ENCODE measurements at regions not wholly inside any gene's neighbourhood (a gene's known extent, or its start where the extent isn't known, plus 50 kb on each side); places are given as distances from the start of the nearest gene placed in this dataset.

DNA sequence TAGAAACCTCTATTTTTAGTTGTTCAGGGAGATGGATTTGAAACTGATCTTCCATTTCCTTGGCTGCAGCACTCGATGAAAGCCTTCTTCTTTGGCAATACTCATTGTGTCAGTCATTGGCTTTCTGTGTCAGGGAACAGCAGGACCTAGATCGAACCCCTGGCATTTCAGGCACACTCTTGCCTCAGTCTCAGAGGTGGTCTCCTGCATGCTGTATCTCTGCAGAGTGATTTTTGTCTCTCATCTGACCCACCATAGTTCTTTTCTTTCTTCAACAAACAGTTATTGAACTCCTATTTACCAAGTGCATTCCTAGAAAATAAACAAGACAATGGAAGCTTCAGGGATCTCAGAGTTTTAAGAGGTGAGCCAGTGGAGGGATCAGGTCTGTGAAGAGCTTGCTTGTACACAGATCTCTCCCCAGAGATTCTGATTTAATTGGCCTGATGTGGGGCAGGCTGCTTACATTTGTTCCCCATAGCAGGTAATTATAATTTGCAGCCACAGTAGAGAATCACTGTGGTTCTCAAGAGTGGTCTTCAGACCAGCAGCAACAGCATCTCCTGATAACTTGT lies 473.1 kb upstream of the TCF4 start:
- TF ChIP-seq CTCF (IDR thresholded peaks at IDR 0.05) (no peak), POLR2AphosphoS5 (IDR thresholded peaks at IDR 0.05) (no peak)

All from prostate gland (tissue), 2 donors.